CD4-positive, alpha-beta T cell (primary cell): ENCODE measurements at regions not wholly inside any gene's neighbourhood (a gene's known extent, or its start where the extent isn't known, plus 50 kb on each side); places are given as distances from the start of the nearest gene placed in this dataset.

Source experiments
- ATAC-seq: fragments of 200-7000 bp; cut with Tn5 transposase; one replicate; pipeline ENCODE4 v1.10.0; 2022; ENCODE audit warnings: mild to moderate bottlenecking; ENCODE audit not compliant: poor library complexity
- CTCF ChIA-PET: fragments of 350-600 bp; sonication (Branson Sonifier 250); formaldehyde crosslinking; loops from one replicate; lab custom pipeline; 2021; ENCODE audit warnings: antibody characterized with exemption, inconsistent platforms; lab: Charles Lee
- POLR2A ChIA-PET: fragments of 350-600 bp; sonication (Branson Sonifier 250); formaldehyde crosslinking; loops from one replicate; lab custom pipeline; 2021; ENCODE audit warnings: antibody characterized with exemption, inconsistent platforms; lab: Charles Lee
- DNase-seq, 14 experiments: peaks; one replicate each; pipeline ENCODE4 v3.0.0-alpha.2; 2013 to 2020; ENCODE audit warnings: mixed read lengths in 2 of 14
- H3K27ac ChIP-seq, 2 donors: one replicate each; pipeline versions ENCODE4 v1.5.1 to v1.7.0; 2013; ENCODE audit warnings: low read length in 2 of 2, low read depth in 1 of 2, mild to moderate bottlenecking in 1 of 2
- H3K27me3 ChIP-seq, 2 experiments: 1 replicate in 1 of 2; 2 replicates in 1 of 2; pipeline versions ENCODE4 v1.6.1 to v1.7.0; 2013; ENCODE audit warnings: low read length in 2 of 2, control low read depth in 1 of 2, mild to moderate bottlenecking in 1 of 2, moderate library complexity in 1 of 2; ENCODE audit not compliant: insufficient read depth in 2 of 2, control insufficient read depth in 1 of 2
- H3K36me3 ChIP-seq: one replicate; pipeline ENCODE4 v1.6.1; 2013; ENCODE audit warnings: low read length, control low read depth; ENCODE audit not compliant: insufficient read depth
- H3K4me1 ChIP-seq: one replicate; pipeline ENCODE4 v1.6.1; 2013; ENCODE audit warnings: low read length, control low read depth; ENCODE audit not compliant: insufficient read depth
- H3K4me3 ChIP-seq: one replicate; pipeline ENCODE4 v1.5.1; 2013; ENCODE audit warnings: mild to moderate bottlenecking, low read length, moderate library complexity
- H3K9me3 ChIP-seq, 2 experiments: 1 replicate in 1 of 2; 2 replicates in 1 of 2; pipeline versions ENCODE4 v1.6.1 to v1.7.0; 2013; ENCODE audit warnings: low read length in 2 of 2, mild to moderate bottlenecking in 2 of 2, control low read depth in 1 of 2, moderate library complexity in 1 of 2; ENCODE audit not compliant: control insufficient read depth in 1 of 2, insufficient read depth in 1 of 2
- H3K27ac Mint-ChIP-seq: one replicate; pipeline ENCODE4 v1.8.0; 2020; ENCODE audit warnings: mixed read lengths
- H3K27me3 Mint-ChIP-seq: one replicate; pipeline ENCODE4 v1.8.0; 2021; ENCODE audit warnings: mixed read lengths
- H3K36me3 Mint-ChIP-seq: one replicate; pipeline ENCODE4 v1.8.0; 2021; ENCODE audit warnings: low read depth, mixed read lengths
- H3K4me1 Mint-ChIP-seq: one replicate; pipeline ENCODE4 v1.8.0; 2021; ENCODE audit warnings: low read depth, mixed read lengths
- H3K4me3 Mint-ChIP-seq: one replicate; pipeline ENCODE4 v1.8.0; 2020; ENCODE audit warnings: mild to moderate bottlenecking, mixed read lengths
- H3K9me3 Mint-ChIP-seq: one replicate; pipeline ENCODE4 v1.8.0; 2020; ENCODE audit warnings: mixed read lengths
- CTCF ChIP-seq: fragments of 200-600 bp; IDR thresholded peaks from one replicate; pipeline ENCODE4 v1.8.0; 2022; ENCODE audit warnings: antibody characterized with exemption, mild to moderate bottlenecking
- intact Hi-C, 2 experiments: fragments of 100-400 bp; cut with DNase I in 1 of 2; cut with micrococcal nuclease in 1 of 2; formaldehyde crosslinking; loops; one replicate each; pipeline versions ENCODE4 v1.15.1 to v1.9.0; 2023 to 2025; cut with DNase I, micrococcal nuclease

GRCh38 chr15:73803806-73804205, 50.7 kb upstream of the INSYN1 start:
- no peak for TF ChIP-seq CTCF
- no peaks in the 10 kb centered on the region for H3K4me1 ChIP-seq
- Mint-ChIP-seq H3K27ac (no peak overlapping the region), H3K36me3 (no peaks in the 10 kb centered on the region), H3K4me1 (no peaks in the 10 kb centered on the region), H3K27me3 (no peaks in the 10 kb centered on the region), H3K4me3 (no peak overlapping the region), H3K9me3 (no peaks in the 10 kb centered on the region)
- ATAC-seq (no peak), DNase-seq (no peak)
- H3K9me3 ChIP-seq: no peaks in the 10 kb centered on the region
- no peak overlapping the region for H3K4me3 ChIP-seq
- ChIA-PET POLR2A (no interaction called here), CTCF (no interaction called here)
- H3K27ac ChIP-seq: no peak overlapping the region
- intact Hi-C loops: no loop called here
- H3K36me3 ChIP-seq: no peaks in the 10 kb centered on the region
- H3K27me3 ChIP-seq: no peaks in the 10 kb centered on the region

- ChIA-PET CTCF (no interaction called here), POLR2A (no interaction called here)
- H3K27ac Mint-ChIP-seq: no peak overlapping the region
- Histone ChIP-seq H3K36me3 (no peaks in the 10 kb centered on the region), H3K27me3 (no peaks in the 10 kb centered on the region), H3K27ac (no peak overlapping the region), H3K9me3 (no peaks in the 10 kb centered on the region), H3K4me3 (no peak overlapping the region), H3K4me1 (no peaks in the 10 kb centered on the region)
- intact Hi-C loops: no loop called here
- ATAC-seq (no peak), DNase-seq (no peak)
- no peaks in the 10 kb centered on the region for H3K4me1 Mint-ChIP-seq
- no peak overlapping the region for H3K4me3 Mint-ChIP-seq
- no peak for TF ChIP-seq CTCF
- no peaks in the 10 kb centered on the region for H3K27me3 Mint-ChIP-seq
- H3K9me3 Mint-ChIP-seq: no peaks in the 10 kb centered on the region
- H3K36me3 Mint-ChIP-seq: no peaks in the 10 kb centered on the region
These were observed 52.4 kb upstream of the INSYN1 start for GRCh38 chr15:73805504-73806089.

- ChIA-PET POLR2A (no interaction called here), CTCF (no interaction called here)
These were observed 53.7 kb upstream of the INSYN1 start for GRCh38 chr15:73806698-73807483.

More at GRCh38 chr15:73806698-73807483, 53.7 kb upstream of the INSYN1 start:
- DNase-seq (no peak), ATAC-seq (no peak)
- intact Hi-C loops: no loop called here
- Mint-ChIP-seq H3K27me3 (no peaks in the 10 kb centered on the region), H3K36me3 (no peaks in the 10 kb centered on the region), H3K9me3 (no peaks in the 10 kb centered on the region), H3K4me3 (no peak overlapping the region), H3K4me1 (no peaks in the 10 kb centered on the region), H3K27ac (no peak overlapping the region)
- Histone ChIP-seq H3K4me1 (no peaks in the 10 kb centered on the region), H3K4me3 (no peak overlapping the region), H3K36me3 (no peaks in the 10 kb centered on the region), H3K27ac (no peak overlapping the region), H3K27me3 (no peaks in the 10 kb centered on the region), H3K9me3 (no peaks in the 10 kb centered on the region)
- TF ChIP-seq CTCF: no peak
